Jurkat, Clone E6-1 (cell line): ENCODE measurements at regions not wholly inside any gene's neighbourhood (a gene's known extent, or its start where the extent isn't known, plus 50 kb on each side); places are given as distances from the start of the nearest gene placed in this dataset.

ENCODE experiments used
- DNase-seq: peaks from one replicate; pipeline ENCODE4 v3.0.0-alpha.2; 2011; ENCODE audit warnings: low read depth, low spot score
- H3K4me3 ChIP-seq: 2 replicates; pipeline ENCODE4 v1.5.1; 2011; ENCODE audit warnings: mild to moderate bottlenecking, low read length, control low read depth, moderate library complexity

- DNase-seq: no peak
- no peak overlapping the region for H3K4me3 ChIP-seq
These were observed 640.7 kb upstream of the AGA start for GRCh38 chr4:178082906-178083305.

- no peak overlapping the region for H3K4me3 ChIP-seq
- DNase-seq: no peak
These were observed 641.7 kb upstream of the AGA start for GRCh38 chr4:178083968-178084367.

- H3K4me3 ChIP-seq: no peak overlapping the region
- DNase-seq: no peak
These were observed 644.1 kb upstream of the AGA start for GRCh38 chr4:178086320-178086719.

GRCh38 chr4:178090640-178091411 is 648.6 kb upstream of the AGA start:
- H3K4me3 ChIP-seq: no peak overlapping the region
- DNase-seq: no peak

- H3K4me3 ChIP-seq: no peak overlapping the region
- DNase-seq: no peak
These were observed 659.9 kb upstream of the AGA start for GRCh38 chr4:178102139-178102538.

- H3K4me3 ChIP-seq: no peak overlapping the region
- DNase-seq: no peak
These were observed 663.0 kb upstream of the AGA start for GRCh38 chr4:178105242-178105641.

- no peak overlapping the region for H3K4me3 ChIP-seq
- no peak for DNase-seq
These were observed 694.6 kb upstream of the AGA start for GRCh38 chr4:178136736-178137345.

GRCh38 chr4:178137732-178138471 is 695.7 kb upstream of the AGA start:
- no peak overlapping the region for H3K4me3 ChIP-seq
- no peak for DNase-seq

GRCh38 chr4:178138491-178138890 is 696.3 kb upstream of the AGA start:
- no peak overlapping the region for H3K4me3 ChIP-seq

GRCh38 chr4:178140326-178140915 is 698.2 kb upstream of the AGA start:
- DNase-seq: no peak
- no peak overlapping the region for H3K4me3 ChIP-seq

More at GRCh38 chr4:178138491-178138890, 696.3 kb upstream of the AGA start:
- DNase-seq: no peak

- DNase-seq: no peak
- no peak overlapping the region for H3K4me3 ChIP-seq
These were observed 700.5 kb upstream of the AGA start for GRCh38 chr4:178142724-178143123.

- no peak for DNase-seq
- no peak overlapping the region for H3K4me3 ChIP-seq
These were observed 705.9 kb upstream of the AGA start for GRCh38 chr4:178148106-178148505.

GRCh38 chr4:178165251-178165950 is 723.2 kb upstream of the AGA start:
- H3K4me3 ChIP-seq: no peak overlapping the region
- no peak for DNase-seq

GRCh38 chr4:178165951-178166308 is 723.7 kb upstream of the AGA start:
- DNase-seq: no peak

GRCh38 chr4:178173771-178174170 is 731.5 kb upstream of the AGA start:
- H3K4me3 ChIP-seq: no peak overlapping the region
- DNase-seq: no peak

More at GRCh38 chr4:178165951-178166308, 723.7 kb upstream of the AGA start:
- no peak overlapping the region for H3K4me3 ChIP-seq

GRCh38 chr4:178174756-178175155 is 732.5 kb upstream of the AGA start:
- H3K4me3 ChIP-seq: no peak overlapping the region
- no peak for DNase-seq

GRCh38 chr4:178185517-178185916 is 743.3 kb upstream of the AGA start:
- H3K4me3 ChIP-seq: no peak overlapping the region

GRCh38 chr4:178192611-178193010 is 750.4 kb upstream of the AGA start:
- no peak overlapping the region for H3K4me3 ChIP-seq
- no peak for DNase-seq

More at GRCh38 chr4:178185517-178185916, 743.3 kb upstream of the AGA start:
- no peak for DNase-seq

GRCh38 chr4:178196751-178197374 is 754.6 kb upstream of the AGA start:
- no peak for DNase-seq
- H3K4me3 ChIP-seq: no peak overlapping the region
